ENCODE measurements at regions not wholly inside any gene's neighbourhood (a gene's known extent, or its start where the extent isn't known, plus 50 kb on each side); places are given as distances from the start of the nearest gene placed in this dataset.

DNA sequence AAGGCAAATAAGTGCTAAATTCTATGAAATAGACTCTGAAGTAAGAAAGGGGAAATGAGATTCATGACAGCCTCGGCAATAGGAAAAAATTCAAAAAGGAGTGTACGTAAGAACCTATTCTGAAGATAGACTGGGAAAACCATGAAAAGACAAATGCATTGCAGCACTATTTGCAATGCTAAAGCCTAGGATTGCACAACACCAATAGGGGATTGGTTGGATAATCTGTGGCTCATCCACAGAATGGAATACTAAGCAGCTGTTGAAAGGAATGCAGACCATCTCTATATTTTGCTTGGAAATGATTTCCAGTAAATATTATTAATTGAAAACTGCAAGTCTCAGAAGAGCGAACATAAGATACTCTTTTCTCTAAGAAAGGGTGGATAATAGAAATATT lies 91.7 kb upstream of the CLMP start:
- Mint-ChIP-seq H3K9me3 (no peaks in the 10 kb centered on the region), H3K4me1 (peaks cover 22% of the 10 kb centered on the region), H3K4me3 (no peak overlapping the region), H3K27ac (no peak overlapping the region), H3K27me3 (ENCODE audit: low read depth) (peaks cover 12% of the 10 kb centered on the region), H3K36me3 (ENCODE audit: low read depth) (no peaks in the 10 kb centered on the region)
- no peak for TF ChIP-seq CTCF (IDR thresholded peaks at IDR 0.05; ENCODE audit: unreplicated experiment in 3 of 3)

DNA sequence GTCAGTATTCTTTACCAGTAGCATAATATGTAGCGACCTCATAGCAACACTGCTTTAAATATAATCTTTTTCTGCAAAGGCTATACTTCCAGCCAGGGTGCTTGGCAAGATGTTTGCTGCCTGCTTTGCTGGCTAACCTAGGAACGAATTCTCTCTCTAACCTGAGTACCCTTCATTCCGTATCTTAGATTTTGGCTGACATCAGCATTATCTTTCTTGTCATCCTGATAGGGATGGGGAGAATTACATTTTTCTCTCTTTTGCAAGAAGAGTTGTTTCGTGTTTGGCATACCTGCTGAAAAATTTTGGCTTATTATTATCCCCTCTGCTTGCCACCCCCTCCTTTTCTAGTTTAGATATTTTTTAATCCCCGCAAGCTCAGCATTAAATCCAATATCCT lies 91.2 kb upstream of the CLMP start:
- peaks cover 14% of the 10 kb centered on the region for H3K27me3 Mint-ChIP-seq (ENCODE audit: low read depth)
- no peak overlapping the region for H3K4me3 Mint-ChIP-seq
- TF ChIP-seq CTCF (IDR thresholded peaks at IDR 0.05; ENCODE audit: unreplicated experiment in 3 of 3) = no peak
- no peak overlapping the region for H3K27ac Mint-ChIP-seq
- H3K4me1 Mint-ChIP-seq = peaks cover 22% of the 10 kb centered on the region
- no peaks in the 10 kb centered on the region for H3K36me3 Mint-ChIP-seq (ENCODE audit: low read depth)
- H3K9me3 Mint-ChIP-seq = no peaks in the 10 kb centered on the region

GRCh38 chr11:123284454-123284853 lies 89.4 kb upstream of the CLMP start:
- no peaks in the 10 kb centered on the region for H3K36me3 Mint-ChIP-seq (ENCODE audit: low read depth)
- H3K4me1 Mint-ChIP-seq = peaks cover 22% of the 10 kb centered on the region
- peaks cover 17% of the 10 kb centered on the region for H3K27me3 Mint-ChIP-seq (ENCODE audit: low read depth)
- peak overlapping the region in 1 of 3 experiments; percentile 73 for H3K27ac Mint-ChIP-seq
- TF ChIP-seq CTCF (IDR thresholded peaks at IDR 0.05; ENCODE audit: unreplicated experiment in 3 of 3) = no peak
- H3K4me3 Mint-ChIP-seq = no peak overlapping the region
- no peaks in the 10 kb centered on the region for H3K9me3 Mint-ChIP-seq

- H3K4me3 Mint-ChIP-seq = no peak overlapping the region
- H3K27me3 Mint-ChIP-seq (ENCODE audit: low read depth) = peaks cover 20% of the 10 kb centered on the region
- no peaks in the 10 kb centered on the region for H3K9me3 Mint-ChIP-seq
- no peaks in the 10 kb centered on the region for H3K36me3 Mint-ChIP-seq (ENCODE audit: low read depth)
- peak overlapping the region in 2 of 3 experiments; percentile 40 to 54 for H3K27ac Mint-ChIP-seq
- H3K4me1 Mint-ChIP-seq = peaks cover 22% of the 10 kb centered on the region
- TF ChIP-seq CTCF (IDR thresholded peaks at IDR 0.05; ENCODE audit: unreplicated experiment in 3 of 3) = no peak
Measured at GRCh38 chr11:123282597-123282996, 87.5 kb upstream of the CLMP start.

DNA sequence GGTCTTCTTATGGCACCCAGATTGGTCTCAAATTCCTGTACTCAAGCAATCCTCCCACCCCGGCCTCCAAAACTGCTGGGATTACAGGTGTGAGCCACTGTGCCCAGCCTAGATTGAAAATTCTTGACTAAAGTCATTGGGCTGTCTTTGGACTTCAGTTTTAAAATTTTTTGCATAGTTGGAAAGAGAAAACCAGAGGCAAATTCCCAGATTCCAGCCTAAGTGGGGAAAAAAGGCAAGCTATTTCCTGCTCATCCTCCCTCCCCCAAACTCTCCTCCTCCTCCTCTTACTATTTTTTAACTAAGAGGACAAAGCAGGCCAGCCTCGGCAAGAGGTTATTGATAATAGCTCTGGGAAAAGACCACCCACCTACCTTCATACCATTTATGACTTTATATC lies 78.6 kb upstream of the CLMP start:
- Mint-ChIP-seq H3K9me3 (no peaks in the 10 kb centered on the region), H3K4me3 (no peak overlapping the region), H3K36me3 (ENCODE audit: low read depth) (no peaks in the 10 kb centered on the region), H3K4me1 (no peaks in the 10 kb centered on the region), H3K27me3 (ENCODE audit: low read depth) (peaks cover 9% of the 10 kb centered on the region), H3K27ac (no peak overlapping the region)
- TF ChIP-seq CTCF (IDR thresholded peaks at IDR 0.05; ENCODE audit: unreplicated experiment in 3 of 3) = no peak

DNA sequence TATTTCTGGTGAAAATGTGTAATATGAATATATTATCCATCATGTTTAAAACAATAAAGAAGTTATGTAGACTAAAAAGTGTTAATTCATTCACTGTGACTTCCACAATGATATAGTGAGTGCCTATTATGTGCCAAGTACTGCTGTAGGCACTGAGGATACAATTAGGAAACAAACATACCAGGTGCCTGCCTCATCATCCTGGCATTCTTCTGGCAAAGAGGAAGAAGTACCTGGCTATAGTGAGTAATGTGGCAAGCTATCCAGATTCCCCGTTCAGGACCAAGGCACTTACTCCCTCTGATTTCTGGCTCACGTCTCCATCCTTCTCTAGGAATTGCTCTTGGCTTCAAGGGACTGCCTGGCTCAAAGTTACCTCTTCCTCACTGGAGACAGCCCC lies 77.5 kb upstream of the CLMP start:
- Mint-ChIP-seq H3K9me3 (no peaks in the 10 kb centered on the region), H3K4me1 (no peaks in the 10 kb centered on the region), H3K27me3 (ENCODE audit: low read depth) (peaks cover 6% of the 10 kb centered on the region), H3K27ac (no peak overlapping the region), H3K36me3 (ENCODE audit: low read depth) (no peaks in the 10 kb centered on the region), H3K4me3 (no peak overlapping the region)
- TF ChIP-seq CTCF (IDR thresholded peaks at IDR 0.05; ENCODE audit: unreplicated experiment in 3 of 3) = no peak

Data from nephron (organoid).